PC-9 (cell line): ENCODE measurements at regions not wholly inside any gene's neighbourhood (a gene's known extent, or its start where the extent isn't known, plus 50 kb on each side); places are given as distances from the start of the nearest gene placed in this dataset.

Experiments used
- BruUV-seq: library from RNA; stranded (reverse); fragments of 400-500 nt; replicated peaks from 2 replicates; lab custom pipeline; 2021; lab: Mats Ljungman, UMichigan
- CTCF ChIA-PET: fragments of 300-600 bp; sonication (Branson Sonifier 250); formaldehyde crosslinking; loops from one replicate; lab custom pipeline; 2022; ENCODE audit warnings: antibody characterized with exemption; lab: Charles Lee
- POLR2A ChIA-PET: fragments of 300-600 bp; sonication (Branson Sonifier 250); formaldehyde crosslinking; loops from one replicate; lab custom pipeline; 2022; ENCODE audit warnings: antibody characterized with exemption; ENCODE audit not compliant: unreplicated experiment; lab: Charles Lee
- DNase-seq, 2 experiments: peaks; one replicate each; pipeline versions ENCODE4 v3.0.0 to v3.0.0-alpha.2; 2015 to 2022; ENCODE audit warnings: mixed read lengths in 1 of 2
- H2AFZ ChIP-seq: fragments of 200-600 bp; sonication (generic); 2 replicates; pipeline ENCODE4 v1.8.1; 2017; ENCODE audit warnings: antibody characterized with exemption
- H3F3A ChIP-seq: fragments of 200-600 bp; sonication (generic); 2 replicates; pipeline ENCODE4 v1.8.1; 2017; ENCODE audit warnings: antibody characterized with exemption, mild to moderate bottlenecking, low read depth; ENCODE audit not compliant: insufficient read depth
- H3K27ac ChIP-seq: fragments of 200-600 bp; sonication (generic); 2 replicates; pipeline ENCODE4 v1.6.1; 2016; ENCODE audit warnings: mixed run types
- H3K27me3 ChIP-seq: fragments of 200-600 bp; sonication (generic); 2 replicates; pipeline ENCODE4 v1.6.1; 2016; ENCODE audit warnings: low read depth, mixed run types; ENCODE audit not compliant: insufficient read depth
- H3K36me3 ChIP-seq: fragments of 200-600 bp; sonication (generic); 2 replicates; pipeline ENCODE4 v1.6.1; 2016; ENCODE audit warnings: low read depth, mixed run types
- H3K4me1 ChIP-seq: fragments of 200-600 bp; sonication (generic); replicated peaks from 2 replicates; pipeline ENCODE4 v1.6.1; 2016; ENCODE audit warnings: mixed run types; ENCODE audit not compliant: insufficient read depth
- H3K4me2 ChIP-seq: fragments of 200-600 bp; sonication (generic); 2 replicates; pipeline ENCODE4 v1.6.1; 2017; ENCODE audit warnings: mixed run types
- H3K4me3 ChIP-seq: fragments of 200-600 bp; sonication (generic); 2 replicates; pipeline ENCODE4 v1.6.1; 2016; ENCODE audit warnings: mixed run types
- H3K79me2 ChIP-seq: fragments of 200-600 bp; sonication (generic); 2 replicates; pipeline ENCODE4 v1.6.1; 2017; ENCODE audit warnings: low read depth, mixed run types
- H3K9me2 ChIP-seq: fragments of 200-600 bp; sonication (generic); 2 replicates; pipeline ENCODE4 v1.8.1; 2017; ENCODE audit warnings: mild to moderate bottlenecking; ENCODE audit not compliant: insufficient read depth
- H3K9me3 ChIP-seq: fragments of 200-600 bp; sonication (generic); 2 replicates; pipeline ENCODE4 v1.8.1; 2016; ENCODE audit warnings: low read depth; ENCODE audit not compliant: insufficient read depth
- H4K20me1 ChIP-seq: fragments of 200-600 bp; sonication (generic); 2 replicates; pipeline ENCODE4 v1.8.1; 2017; ENCODE audit not compliant: insufficient read depth
- CTCF ChIP-seq: fragments of 200-600 bp; sonication (generic); conservative IDR thresholded peaks from 2 replicates; pipeline ENCODE4 v1.6.1; 2017; ENCODE audit warnings: mixed run types, antibody characterized with exemption, mild to moderate bottlenecking, moderate library complexity
- EZH2 ChIP-seq: fragments of 200-600 bp; sonication (generic); IDR thresholded peaks from 2 replicates; pipeline ENCODE4 v1.8.0; 2017; ENCODE audit warnings: antibody characterized with exemption, low read depth
- intact Hi-C: fragments of 100-400 bp; cut with micrococcal nuclease; formaldehyde crosslinking; loops from one replicate; pipeline ENCODE4 v1.10.0; 2022; ENCODE audit not compliant: unreplicated experiment

GRCh38 chr11:80798174-80798573 lies 1357.3 kb upstream of the TENM4 start:
- no peaks in the 10 kb centered on the region for H3K27me3 ChIP-seq
- no peak overlapping the region for H3K27ac ChIP-seq
- H3K4me3 ChIP-seq = no peak overlapping the region
- no peaks in the 10 kb centered on the region; the same call in 1 of the 2 replicates for H3K9me3 ChIP-seq
- H4K20me1 ChIP-seq = no peaks in the 10 kb centered on the region
- CTCF ChIA-PET = no interaction called here
- TF ChIP-seq EZH2 = no peak
- no peak for TF ChIP-seq CTCF
- intact Hi-C loops = no loop called here
- no peaks in the 10 kb centered on the region for H3F3A ChIP-seq
- no peak overlapping the region for H3K4me2 ChIP-seq
- H3K79me2 ChIP-seq = no peaks in the 10 kb centered on the region
- H3K36me3 ChIP-seq = no peaks in the 10 kb centered on the region
- no peak for DNase-seq
- BruUV-seq = no TSS peak
- no peaks in the 10 kb centered on the region for H3K9me2 ChIP-seq
- no peak overlapping the region for H2AFZ ChIP-seq
- H3K4me1 ChIP-seq = no peaks in the 10 kb centered on the region
- POLR2A ChIA-PET = no interaction called here

- TF ChIP-seq EZH2 = no peak
- TF ChIP-seq CTCF = no peak
- no TSS peak for BruUV-seq
- CTCF ChIA-PET = no interaction called here
- Histone ChIP-seq H2AFZ (no peak overlapping the region), H3K9me2 (no peaks in the 10 kb centered on the region), H3K4me3 (no peak overlapping the region), H3K27me3 (no peaks in the 10 kb centered on the region), H3K9me3 (no peaks in the 10 kb centered on the region), H3K36me3 (no peaks in the 10 kb centered on the region), H3K79me2 (no peaks in the 10 kb centered on the region), H3F3A (no peaks in the 10 kb centered on the region), H3K4me2 (no peak overlapping the region), H4K20me1 (no peaks in the 10 kb centered on the region), H3K4me1 (no peaks in the 10 kb centered on the region), H3K27ac (no peak overlapping the region)
- intact Hi-C loops = no loop called here
- POLR2A ChIA-PET = no interaction called here
- DNase-seq = no peak
Observed at GRCh38 chr11:80783561-80783960, 1342.7 kb upstream of the TENM4 start.

GRCh38 chr11:80782135-80782885 lies 1341.5 kb upstream of the TENM4 start:
- Histone ChIP-seq H3K27ac (no peak overlapping the region), H3K9me2 (no peaks in the 10 kb centered on the region), H4K20me1 (no peaks in the 10 kb centered on the region), H3K36me3 (no peaks in the 10 kb centered on the region), H3K9me3 (no peaks in the 10 kb centered on the region), H3F3A (no peaks in the 10 kb centered on the region), H3K4me3 (no peak overlapping the region), H3K4me1 (no peaks in the 10 kb centered on the region), H3K79me2 (no peaks in the 10 kb centered on the region), H3K27me3 (no peaks in the 10 kb centered on the region), H2AFZ (no peak overlapping the region), H3K4me2 (no peak overlapping the region)
- ChIA-PET CTCF (no interaction called here), POLR2A (no interaction called here)
- intact Hi-C loops = no loop called here
- no peak for DNase-seq
- TF ChIP-seq EZH2 (no peak), CTCF (no peak)
- BruUV-seq = no TSS peak
